HepG2 (cell line): ENCODE measurements at regions not wholly inside any gene's neighbourhood (a gene's known extent, or its start where the extent isn't known, plus 50 kb on each side); places are given as distances from the start of the nearest gene placed in this dataset.

Experiments
- ATAC-seq: fragments of 200-7000 bp; cut with Tn5 transposase; 3 replicates; pipeline ENCODE4 v1.9.1; 2020; ENCODE audit warnings: mild to moderate bottlenecking, moderate library complexity
- BruUV-seq: library from RNA; stranded (reverse); fragments of 400-500 nt; replicated peaks from 2 replicates; lab custom pipeline; 2021; lab: Mats Ljungman, UMichigan
- CTCF ChIA-PET: fragments of 300-600 bp; formaldehyde crosslinking; extraction: SDS; loops from one replicate; lab custom pipeline; 2021; ENCODE audit warnings: low total read pairs, inconsistent platforms, low intra/inter-chr PET ratio; lab: Yijun Ruan, JAX
- POLR2A ChIA-PET: fragments of 350-600 bp; sonication (Branson Sonifier 250); formaldehyde crosslinking; loops from one replicate; lab custom pipeline; 2020; ENCODE audit warnings: antibody characterized with exemption, inconsistent platforms; lab: Yijun Ruan, JAX
- DNase-seq: peaks from one replicate; pipeline ENCODE4 v3.0.0-alpha.2; 2015; ENCODE audit warnings: low spot score
- FAIRE-seq: peaks from 3 replicates; lab custom pipeline; 2011; peaks lifted over from hg19 to GRCh38; lab: Jason Lieb, UNC
- H2AFZ ChIP-seq: one replicate; pipeline ENCODE4 v1.6.1; 2011; ENCODE audit warnings: low read length, inconsistent platforms
- H3K27ac ChIP-seq: fragments of 300-600 bp; 3 replicates; pipeline ENCODE4 v1.8.0; 2011; ENCODE audit warnings: mixed run types, mild to moderate bottlenecking, mixed read lengths, low read length, inconsistent platforms; ENCODE audit not compliant: insufficient read depth; ENCODE audit errors: extremely low read length
- H3K27me3 ChIP-seq, 2 experiments: fragments of 200-600 bp in 1 of 2; 2 replicates in 1 of 2; 3 replicates in 1 of 2; pipeline versions ENCODE4 v1.6.0 to v1.8.0; 2011; ENCODE audit warnings: low read length in 2 of 2, mild to moderate bottlenecking in 2 of 2, moderate library complexity in 2 of 2, inconsistent platforms in 1 of 2; ENCODE audit not compliant: insufficient read depth in 2 of 2, control insufficient read depth in 1 of 2
- H3K36me3 ChIP-seq, 2 experiments: fragments of 200-600 bp in 1 of 2; replicated peaks in 1 of 2; 2 replicates in 1 of 2; 3 replicates in 1 of 2; pipeline versions ENCODE4 v1.5.1 to v1.8.0; 2011; ENCODE audit warnings: low read length in 2 of 2, inconsistent platforms in 1 of 2; ENCODE audit not compliant: insufficient read depth in 2 of 2, control insufficient read depth in 1 of 2
- H3K4me1 ChIP-seq: 2 replicates; pipeline ENCODE4 v1.5.1; 2012; ENCODE audit warnings: low read length, inconsistent platforms; ENCODE audit not compliant: insufficient read depth
- H3K4me2 ChIP-seq: 2 replicates; pipeline ENCODE4 v1.6.0; 2011; ENCODE audit warnings: low read depth, low read length, inconsistent platforms
- H3K4me3 ChIP-seq, 3 experiments: fragments of 200-600 bp in 1 of 3; sonication (generic), shearing (Covaris generic) in 1 of 3; replicated peaks in 1 of 3; 2 replicates each; pipeline ENCODE4 v1.5.1; 2011 to 2016; ENCODE audit warnings: low read length in 3 of 3, inconsistent platforms in 2 of 3, low read depth in 2 of 3, mild to moderate bottlenecking in 2 of 3, control low read depth in 1 of 3, mixed read lengths in 1 of 3; ENCODE audit not compliant: insufficient read depth in 1 of 3
- H3K79me2 ChIP-seq: one replicate; pipeline ENCODE4 v1.6.1; 2011; ENCODE audit warnings: low read length, inconsistent platforms; ENCODE audit not compliant: insufficient read depth
- H3K9ac ChIP-seq: 2 replicates; pipeline ENCODE4 v1.6.0; 2011; ENCODE audit warnings: mild to moderate bottlenecking, low read depth, low read length, inconsistent platforms; ENCODE audit not compliant: insufficient read depth
- H3K9me3 ChIP-seq: 2 replicates; pipeline ENCODE4 v1.5.1; 2012; ENCODE audit warnings: mild to moderate bottlenecking, low read length
- H4K20me1 ChIP-seq: 2 replicates; pipeline ENCODE4 v1.6.0; 2011; ENCODE audit warnings: inconsistent platforms, mild to moderate bottlenecking, low read length, moderate library complexity; ENCODE audit not compliant: insufficient read depth
- GABPA ChIP-seq, 2 experiments: IDR thresholded peaks; 2 replicates each; pipeline ENCODE4 v1.6.1; 2011 to 2016; ENCODE audit warnings: low read depth in 2 of 2, low read length in 1 of 2, missing biosample characterization in 1 of 2, missing genetic modification characterization in 1 of 2
- NR2F1 ChIP-seq, 2 experiments: fragments of 450-650 bp in 1 of 2; formaldehyde crosslinking in 1 of 2; IDR thresholded peaks; 2 replicates each; pipeline versions ENCODE4 v1.5.0 to v1.6.1; 2016 to 2020; ENCODE audit warnings: mild to moderate bottlenecking in 1 of 2, missing compliant biosample characterization in 1 of 2, missing genetic modification reagents in 1 of 2, moderate library complexity in 1 of 2
- ZMAT3 ChIP-seq: sonication (generic); formaldehyde crosslinking; conservative IDR thresholded peaks from 2 replicates; pipeline ENCODE4 v1.7.0; 2021; ENCODE audit warnings: missing genetic modification reagents
- WGBS: methylation state at CpG from one replicate; pipeline ENCODE4 v1.1.6; 2017; ENCODE audit warnings: low lambda C conversion rate; 5-methylcytosine and 5-hydroxymethylcytosine counted together
- in situ Hi-C: cut with HindIII; loops from 2 replicates; pipeline ENCODE4 v1.10.0; 2017; ENCODE audit warnings: low pct_unique_long_range_greater_than_20kb; ENCODE audit not compliant: extremely low pct_ligation_motif_present
- intact Hi-C: fragments of 100-400 bp; cut with micrococcal nuclease; formaldehyde crosslinking; loops from one replicate; pipeline ENCODE4 v1.10.0; 2022; ENCODE audit not compliant: unreplicated experiment
- TF ChIP-seq, protein P1 (sequence below), 2 experiments: fragments of 450-650 bp in 1 of 2; sonication (generic) in 1 of 2; formaldehyde crosslinking in 1 of 2; IDR thresholded peaks; 2 replicates each; pipeline versions ENCODE4 v1.6.1 to v1.8.0; 2016 to 2022; ENCODE audit warnings: antibody characterized with exemption in 1 of 2, mild to moderate bottlenecking in 1 of 2, missing genetic modification reagents in 1 of 2

DNA sequence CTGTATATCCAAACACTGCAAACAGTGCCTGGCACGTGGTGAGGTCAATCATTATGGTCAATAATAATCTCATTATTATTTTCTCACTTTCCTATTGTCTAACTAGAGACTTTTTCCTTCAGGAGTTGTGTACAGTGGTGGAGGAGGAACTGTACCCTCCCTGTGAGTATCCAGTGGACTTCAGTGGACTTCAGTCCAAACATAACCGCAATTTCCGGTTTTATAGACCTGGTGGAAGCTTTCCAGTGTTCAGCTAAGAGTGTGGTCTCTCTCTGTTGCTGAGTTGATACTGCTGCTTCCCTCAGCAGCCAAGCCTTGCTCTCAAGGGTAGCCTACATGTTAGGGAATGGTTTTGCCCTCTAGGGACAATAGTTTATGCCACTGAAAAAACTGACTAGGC, 447.1 kb downstream of the TMEM182 start:
- ATAC-seq: peak; percentile 66; the same call in 2 of the 3 replicates
- ChIA-PET CTCF (no interaction called here), POLR2A (no interaction called here)
- Histone ChIP-seq H3K27me3 (no peaks in the 10 kb centered on the region), H3K4me2 (no peak overlapping the region; the same call in 1 of the 2 replicates), H4K20me1 (no peaks in the 10 kb centered on the region), H3K79me2 (no peaks in the 10 kb centered on the region), H3K9me3 (0 out of 2 replicates have a peak, but pooled peaks cover 4% of the 10 kb centered on the region), H3K36me3 (no peaks in the 10 kb centered on the region), H3K4me1 (no peaks in the 10 kb centered on the region), H3K9ac (no peak overlapping the region), H2AFZ (peak overlapping the region; percentile 45), H3K4me3 (no peak overlapping the region), H3K27ac (no peak overlapping the region)
- no peak for FAIRE-seq
- intact Hi-C loops (no loop called here), in situ Hi-C loops (no loop called here)
- WGBS: 1% methylated on average over 3 of the region's 3 CpGs
- peak; percentile 3 for DNase-seq
- TF ChIP-seq GABPA (IDR thresholded peaks at IDR 0.05; ENCODE audit: low read depth, low read length): no peak
- peak; percentile 75 for TF ChIP-seq GABPA (CRISPR knock-in tag; IDR thresholded peaks at IDR 0.05; ENCODE audit: low read depth)
- TF ChIP-seq NR2F1 (CRISPR knock-in tag; IDR thresholded peaks at IDR 0.05): no peak
- BruUV-seq: no TSS peak

GRCh38 chr2:103213028-103213542, 451.3 kb downstream of the TMEM182 start:
- H3K4me2 ChIP-seq: no peak overlapping the region
- POLR2A ChIA-PET: no interaction called here
- in situ Hi-C loops (no loop called here), intact Hi-C loops (no loop called here)
- H3K27ac ChIP-seq: no peak overlapping the region
- WGBS: 8% methylated on average over 3 of the region's 3 CpGs
- no peaks in the 10 kb centered on the region for H3K27me3 ChIP-seq
- no peak overlapping the region for H2AFZ ChIP-seq
- no peak overlapping the region for H3K4me3 ChIP-seq
- H3K9ac ChIP-seq: no peak overlapping the region
- no peaks in the 10 kb centered on the region for H4K20me1 ChIP-seq
- H3K79me2 ChIP-seq: no peaks in the 10 kb centered on the region
- H3K36me3 ChIP-seq: no peaks in the 10 kb centered on the region
- CTCF ChIA-PET: no interaction called here
- FAIRE-seq (no peak), ATAC-seq (no peak), DNase-seq (no peak)
- H3K4me1 ChIP-seq: no peaks in the 10 kb centered on the region
- H3K9me3 ChIP-seq: 0 out of 2 replicates have a peak, but pooled peaks cover 4% of the 10 kb centered on the region
- BruUV-seq: no TSS peak
- no peak for TF ChIP-seq ZMAT3
- TF ChIP-seq, protein P1, sequence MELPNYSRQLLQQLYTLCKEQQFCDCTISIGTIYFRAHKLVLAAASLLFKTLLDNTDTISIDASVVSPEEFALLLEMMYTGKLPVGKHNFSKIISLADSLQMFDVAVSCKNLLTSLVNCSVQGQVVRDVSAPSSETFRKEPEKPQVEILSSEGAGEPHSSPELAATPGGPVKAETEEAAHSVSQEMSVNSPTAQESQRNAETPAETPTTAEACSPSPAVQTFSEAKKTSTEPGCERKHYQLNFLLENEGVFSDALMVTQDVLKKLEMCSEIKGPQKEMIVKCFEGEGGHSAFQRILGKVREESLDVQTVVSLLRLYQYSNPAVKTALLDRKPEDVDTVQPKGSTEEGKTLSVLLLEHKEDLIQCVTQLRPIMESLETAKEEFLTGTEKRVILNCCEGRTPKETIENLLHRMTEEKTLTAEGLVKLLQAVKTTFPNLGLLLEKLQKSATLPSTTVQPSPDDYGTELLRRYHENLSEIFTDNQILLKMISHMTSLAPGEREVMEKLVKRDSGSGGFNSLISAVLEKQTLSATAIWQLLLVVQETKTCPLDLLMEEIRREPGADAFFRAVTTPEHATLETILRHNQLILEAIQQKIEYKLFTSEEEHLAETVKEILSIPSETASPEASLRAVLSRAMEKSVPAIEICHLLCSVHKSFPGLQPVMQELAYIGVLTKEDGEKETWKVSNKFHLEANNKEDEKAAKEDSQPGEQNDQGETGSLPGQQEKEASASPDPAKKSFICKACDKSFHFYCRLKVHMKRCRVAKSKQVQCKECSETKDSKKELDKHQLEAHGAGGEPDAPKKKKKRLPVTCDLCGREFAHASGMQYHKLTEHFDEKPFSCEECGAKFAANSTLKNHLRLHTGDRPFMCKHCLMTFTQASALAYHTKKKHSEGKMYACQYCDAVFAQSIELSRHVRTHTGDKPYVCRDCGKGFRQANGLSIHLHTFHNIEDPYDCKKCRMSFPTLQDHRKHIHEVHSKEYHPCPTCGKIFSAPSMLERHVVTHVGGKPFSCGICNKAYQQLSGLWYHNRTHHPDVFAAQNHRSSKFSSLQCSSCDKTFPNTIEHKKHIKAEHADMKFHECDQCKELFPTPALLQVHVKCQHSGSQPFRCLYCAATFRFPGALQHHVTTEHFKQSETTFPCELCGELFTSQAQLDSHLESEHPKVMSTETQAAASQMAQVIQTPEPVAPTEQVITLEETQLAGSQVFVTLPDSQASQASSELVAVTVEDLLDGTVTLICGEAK (IDR thresholded peaks at IDR 0.05): no peak
- TF ChIP-seq, protein P1 (CRISPR knock-in tag; IDR thresholded peaks at IDR 0.05): peak; percentile 90
